Activated CD4-positive, alpha-beta memory T cell treated with anti-CD3 and anti-CD28 coated beads, Interleukin-2, amount 10 ng/mL, durations not matched to agents 7 days and 5 days (primary cell): ENCODE measurements at regions not wholly inside any gene's neighbourhood (a gene's known extent, or its start where the extent isn't known, plus 50 kb on each side); places are given as distances from the start of the nearest gene placed in this dataset.

Experiments used
- CTCF ChIA-PET: fragments of 350-600 bp; sonication (Branson Sonifier 250); formaldehyde crosslinking; loops from one replicate; lab custom pipeline; 2021; ENCODE audit warnings: antibody characterized with exemption, inconsistent platforms; lab: Charles Lee
- POLR2A ChIA-PET: fragments of 350-600 bp; sonication (Branson Sonifier 250); formaldehyde crosslinking; loops from one replicate; lab custom pipeline; 2021; ENCODE audit warnings: antibody characterized with exemption; lab: Charles Lee
- DNase-seq: peaks from one replicate; pipeline ENCODE4 v3.0.0-alpha.2; 2020
- H3K27ac Mint-ChIP-seq: one replicate; pipeline ENCODE4 v1.8.0; 2021; ENCODE audit warnings: mild to moderate bottlenecking, mixed read lengths
- H3K27me3 Mint-ChIP-seq: one replicate; pipeline ENCODE4 v1.8.0; 2021; ENCODE audit warnings: mixed read lengths
- H3K36me3 Mint-ChIP-seq: one replicate; pipeline ENCODE4 v1.8.0; 2021; ENCODE audit warnings: low read depth, mixed read lengths
- H3K4me1 Mint-ChIP-seq: one replicate; pipeline ENCODE4 v1.8.0; 2021; ENCODE audit warnings: mixed read lengths
- H3K4me3 Mint-ChIP-seq: one replicate; pipeline ENCODE4 v1.8.0; 2021; ENCODE audit warnings: mild to moderate bottlenecking, mixed read lengths
- H3K9me3 Mint-ChIP-seq: one replicate; pipeline ENCODE4 v1.8.0; 2021; ENCODE audit warnings: mixed read lengths

DNA sequence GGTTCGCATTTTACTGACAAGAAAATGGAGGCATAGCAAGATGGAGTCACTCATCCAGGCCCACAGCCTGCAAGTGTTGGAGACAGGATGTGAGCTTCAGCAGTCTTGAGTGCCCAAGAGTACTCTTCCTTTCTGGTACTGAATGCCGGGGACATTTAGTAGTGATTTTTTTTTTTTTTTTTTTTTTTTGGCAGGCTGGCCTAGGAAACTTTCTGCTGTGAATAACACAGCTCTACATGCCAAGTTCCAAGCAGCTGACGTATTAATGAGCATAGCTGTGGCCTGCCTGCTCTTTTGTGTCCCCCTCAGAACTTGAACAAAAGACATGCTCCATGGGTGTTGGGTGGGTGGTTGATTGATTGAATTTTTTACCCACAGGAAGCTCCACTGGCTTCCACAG lies 195.5 kb upstream of the CADM1 start:
- POLR2A ChIA-PET = no interaction called here

GRCh38 chr11:115699326-115699725 lies 195.1 kb upstream of the CADM1 start:
- Mint-ChIP-seq H3K4me1 (no peaks in the 10 kb centered on the region), H3K27me3 (no peaks in the 10 kb centered on the region), H3K9me3 (no peaks in the 10 kb centered on the region), H3K27ac (no peak overlapping the region), H3K4me3 (no peak overlapping the region), H3K36me3 (no peaks in the 10 kb centered on the region)
- no peak for DNase-seq
- POLR2A ChIA-PET = no interaction called here
- CTCF ChIA-PET = no interaction called here

More for the DNA sequence above, 195.5 kb upstream of the CADM1 start:
- H3K4me1 Mint-ChIP-seq = no peaks in the 10 kb centered on the region
- CTCF ChIA-PET = interaction anchor here (0.9 kb wide), 1 partner anchor 9 kb away, joined by 3 read pairs; no protein-coding TSS in a partner anchor
- peaks cover 1% of the 10 kb centered on the region for H3K27me3 Mint-ChIP-seq
- DNase-seq = no peak
- no peaks in the 10 kb centered on the region for H3K9me3 Mint-ChIP-seq
- H3K36me3 Mint-ChIP-seq = no peaks in the 10 kb centered on the region
- no peak overlapping the region for H3K4me3 Mint-ChIP-seq
- H3K27ac Mint-ChIP-seq = no peak overlapping the region

GRCh38 chr11:115698243-115698642 lies 194.0 kb upstream of the CADM1 start:
- ChIA-PET POLR2A (no interaction called here), CTCF (no interaction called here)
- H3K27ac Mint-ChIP-seq = no peak overlapping the region
- H3K4me1 Mint-ChIP-seq = no peaks in the 10 kb centered on the region
- H3K27me3 Mint-ChIP-seq = no peaks in the 10 kb centered on the region
- no peaks in the 10 kb centered on the region for H3K9me3 Mint-ChIP-seq
- DNase-seq = no peak
- H3K4me3 Mint-ChIP-seq = no peak overlapping the region
- H3K36me3 Mint-ChIP-seq = no peaks in the 10 kb centered on the region

DNA sequence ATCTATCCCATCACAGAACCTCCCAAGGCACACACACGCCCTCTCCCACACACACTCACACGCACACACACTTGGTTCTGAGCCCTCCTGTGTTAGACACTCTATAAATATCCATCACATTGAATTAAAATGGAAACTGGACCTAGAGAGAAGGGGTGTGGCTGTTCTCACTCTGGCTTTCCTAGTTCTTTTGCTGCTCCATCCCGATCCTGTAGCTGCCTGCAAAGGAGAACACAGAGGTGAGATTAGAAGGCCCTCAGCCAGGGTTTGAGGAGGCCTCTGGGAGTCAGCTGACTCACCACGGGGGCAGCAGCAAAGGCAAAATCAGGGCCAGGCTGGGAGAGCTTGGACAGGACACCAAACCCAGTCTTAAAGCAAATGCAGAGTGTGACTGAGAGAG lies 192.3 kb upstream of the CADM1 start:
- Mint-ChIP-seq H3K36me3 (no peaks in the 10 kb centered on the region), H3K27ac (no peak overlapping the region), H3K27me3 (no peaks in the 10 kb centered on the region), H3K4me3 (no peak overlapping the region), H3K9me3 (no peaks in the 10 kb centered on the region), H3K4me1 (no peaks in the 10 kb centered on the region)
- ChIA-PET CTCF (no interaction called here), POLR2A (no interaction called here)
- no peak for DNase-seq

- no peak overlapping the region for H3K27ac Mint-ChIP-seq
- no peaks in the 10 kb centered on the region for H3K27me3 Mint-ChIP-seq
- H3K36me3 Mint-ChIP-seq = no peaks in the 10 kb centered on the region
- ChIA-PET CTCF (no interaction called here), POLR2A (no interaction called here)
- no peak overlapping the region for H3K4me3 Mint-ChIP-seq
- DNase-seq = no peak
- H3K9me3 Mint-ChIP-seq = no peaks in the 10 kb centered on the region
- no peaks in the 10 kb centered on the region for H3K4me1 Mint-ChIP-seq
Measured at GRCh38 chr11:115695677-115696364, 191.6 kb upstream of the CADM1 start.

GRCh38 chr11:115693002-115693401 lies 188.8 kb upstream of the CADM1 start:
- H3K4me3 Mint-ChIP-seq = no peak overlapping the region
- H3K27me3 Mint-ChIP-seq = no peaks in the 10 kb centered on the region
- DNase-seq = no peak
- H3K4me1 Mint-ChIP-seq = no peaks in the 10 kb centered on the region
- no peak overlapping the region for H3K27ac Mint-ChIP-seq
- ChIA-PET CTCF (no interaction called here), POLR2A (no interaction called here)
- H3K36me3 Mint-ChIP-seq = no peaks in the 10 kb centered on the region
- H3K9me3 Mint-ChIP-seq = no peaks in the 10 kb centered on the region

DNA sequence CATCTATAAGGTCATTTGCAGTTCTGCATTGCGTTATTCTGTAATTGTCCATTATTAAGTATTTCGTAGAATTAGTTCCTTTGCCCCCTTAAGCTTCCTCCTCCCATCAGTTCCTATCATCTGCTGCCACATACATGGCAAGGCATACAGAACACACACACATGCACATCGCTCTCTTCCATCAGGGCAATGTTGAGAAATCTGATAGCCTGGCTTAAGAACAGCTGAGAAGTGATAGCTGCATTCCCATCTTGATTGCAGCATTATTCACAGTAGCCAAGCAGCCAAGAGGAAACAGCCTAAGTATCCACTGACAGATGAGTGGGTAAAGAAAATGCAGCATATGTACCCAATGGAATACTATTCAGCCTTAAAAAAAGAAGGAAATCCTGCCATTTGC lies 186.8 kb upstream of the CADM1 start:
- DNase-seq = no peak
- CTCF ChIA-PET = interaction anchor here (1.2 kb wide), 1 partner anchor 9 kb away, joined by 3 read pairs; no protein-coding TSS in a partner anchor
- no peak overlapping the region for H3K4me3 Mint-ChIP-seq
- H3K9me3 Mint-ChIP-seq = no peaks in the 10 kb centered on the region
- no peaks in the 10 kb centered on the region for H3K36me3 Mint-ChIP-seq
- POLR2A ChIA-PET = no interaction called here
- H3K27ac Mint-ChIP-seq = no peak overlapping the region
- no peaks in the 10 kb centered on the region for H3K4me1 Mint-ChIP-seq
- no peaks in the 10 kb centered on the region for H3K27me3 Mint-ChIP-seq

DNA sequence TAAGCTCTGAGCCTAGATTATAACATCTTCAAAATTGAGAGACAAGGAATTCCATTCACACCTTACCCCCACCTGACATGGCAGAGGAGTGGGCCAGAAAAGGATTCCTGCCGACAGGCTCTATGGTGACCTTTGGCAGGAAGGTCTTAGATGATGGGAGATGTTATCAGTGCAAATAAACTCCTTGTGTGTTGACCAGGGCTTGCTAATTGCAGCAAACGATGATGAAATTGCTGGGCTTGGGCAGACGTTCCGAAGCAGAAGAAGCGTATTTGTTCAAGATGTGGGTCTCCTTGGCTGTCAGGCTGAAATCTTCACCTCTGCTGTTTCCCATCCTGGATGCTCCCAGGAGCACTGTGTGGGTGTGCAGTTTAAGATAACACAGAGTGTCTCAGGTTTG lies 183.7 kb upstream of the CADM1 start:
- no peak overlapping the region for H3K4me3 Mint-ChIP-seq
- no peaks in the 10 kb centered on the region for H3K27me3 Mint-ChIP-seq
- ChIA-PET POLR2A (no interaction called here), CTCF (no interaction called here)
- no peaks in the 10 kb centered on the region for H3K4me1 Mint-ChIP-seq
- H3K36me3 Mint-ChIP-seq = no peaks in the 10 kb centered on the region
- no peaks in the 10 kb centered on the region for H3K9me3 Mint-ChIP-seq
- no peak overlapping the region for H3K27ac Mint-ChIP-seq
- DNase-seq = no peak

DNA sequence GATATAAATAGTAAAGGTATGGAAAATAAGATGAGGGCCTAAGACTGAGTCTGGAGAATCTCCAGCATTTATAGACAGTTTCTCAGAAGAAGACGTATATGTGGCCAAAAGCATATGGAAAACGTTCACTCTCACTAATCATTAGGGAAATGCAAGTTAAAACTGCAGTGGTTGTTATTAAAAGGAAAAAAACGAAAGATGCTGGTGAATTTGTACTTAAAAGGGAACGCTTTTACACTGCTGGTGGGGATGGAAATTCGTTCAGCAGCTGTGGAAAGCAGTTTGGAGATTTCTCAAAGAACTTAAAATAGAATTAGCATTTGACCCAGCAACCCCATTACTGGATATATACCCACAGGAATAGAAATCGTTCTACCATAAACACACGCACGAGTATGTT lies 180.5 kb upstream of the CADM1 start:
- Mint-ChIP-seq H3K9me3 (no peaks in the 10 kb centered on the region), H3K27ac (no peak overlapping the region), H3K27me3 (no peaks in the 10 kb centered on the region), H3K36me3 (no peaks in the 10 kb centered on the region), H3K4me1 (no peaks in the 10 kb centered on the region), H3K4me3 (no peak overlapping the region)
- ChIA-PET POLR2A (no interaction called here), CTCF (no interaction called here)
- DNase-seq = no peak

- no peaks in the 10 kb centered on the region for H3K9me3 Mint-ChIP-seq
- H3K27me3 Mint-ChIP-seq = no peaks in the 10 kb centered on the region
- H3K4me1 Mint-ChIP-seq = no peaks in the 10 kb centered on the region
- POLR2A ChIA-PET = no interaction called here
- no peak overlapping the region for H3K4me3 Mint-ChIP-seq
- H3K36me3 Mint-ChIP-seq = no peaks in the 10 kb centered on the region
- CTCF ChIA-PET = no interaction called here
- no peak overlapping the region for H3K27ac Mint-ChIP-seq
- DNase-seq = no peak
Measured at GRCh38 chr11:115684135-115684534, 179.9 kb upstream of the CADM1 start.

- ChIA-PET POLR2A (no interaction called here), CTCF (no interaction called here)
- no peak overlapping the region for H3K27ac Mint-ChIP-seq
- no peaks in the 10 kb centered on the region for H3K27me3 Mint-ChIP-seq
- H3K36me3 Mint-ChIP-seq = no peaks in the 10 kb centered on the region
- H3K4me1 Mint-ChIP-seq = no peaks in the 10 kb centered on the region
- DNase-seq = no peak
- H3K9me3 Mint-ChIP-seq = no peaks in the 10 kb centered on the region
- H3K4me3 Mint-ChIP-seq = no peak overlapping the region
Measured at GRCh38 chr11:115682888-115683287, 178.7 kb upstream of the CADM1 start.

GRCh38 chr11:115682101-115682500 lies 177.9 kb upstream of the CADM1 start:
- CTCF ChIA-PET = no interaction called here
- H3K9me3 Mint-ChIP-seq = no peaks in the 10 kb centered on the region

GRCh38 chr11:115679945-115680344 lies 175.7 kb upstream of the CADM1 start:
- H3K4me1 Mint-ChIP-seq = no peaks in the 10 kb centered on the region
- DNase-seq = no peak
- no peaks in the 10 kb centered on the region for H3K27me3 Mint-ChIP-seq
- CTCF ChIA-PET = no interaction called here
- POLR2A ChIA-PET = no interaction called here
- no peak overlapping the region for H3K27ac Mint-ChIP-seq
- no peaks in the 10 kb centered on the region for H3K36me3 Mint-ChIP-seq
- no peaks in the 10 kb centered on the region for H3K9me3 Mint-ChIP-seq
- no peak overlapping the region for H3K4me3 Mint-ChIP-seq

More at GRCh38 chr11:115682101-115682500, 177.9 kb upstream of the CADM1 start:
- no peak overlapping the region for H3K4me3 Mint-ChIP-seq
- no peaks in the 10 kb centered on the region for H3K4me1 Mint-ChIP-seq
- DNase-seq = no peak
- no peaks in the 10 kb centered on the region for H3K27me3 Mint-ChIP-seq
- H3K36me3 Mint-ChIP-seq = no peaks in the 10 kb centered on the region
- no peak overlapping the region for H3K27ac Mint-ChIP-seq
- POLR2A ChIA-PET = no interaction called here

DNA sequence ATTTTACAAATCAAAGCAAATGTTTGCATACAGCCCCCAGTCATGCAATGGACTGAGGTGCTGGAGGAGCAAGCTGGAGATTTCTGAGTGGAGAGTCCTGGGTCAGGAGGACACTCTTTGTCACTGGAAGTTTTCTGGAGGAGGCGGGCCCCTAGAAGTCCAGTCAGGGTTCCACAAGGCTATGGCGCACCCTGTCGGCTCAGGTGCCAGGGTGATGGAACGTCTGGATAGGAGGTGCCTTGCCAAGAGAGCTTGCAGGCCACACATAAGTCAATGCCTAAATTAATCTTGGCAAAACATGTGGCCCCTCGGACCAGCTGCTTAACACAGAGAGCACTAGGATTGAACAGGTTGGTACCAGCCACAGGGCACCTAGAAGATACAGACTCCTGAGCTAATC lies 174.7 kb upstream of the CADM1 start:
- no peak for DNase-seq
- POLR2A ChIA-PET = no interaction called here
- no peak overlapping the region for H3K4me3 Mint-ChIP-seq
- H3K36me3 Mint-ChIP-seq = no peaks in the 10 kb centered on the region
- H3K4me1 Mint-ChIP-seq = no peaks in the 10 kb centered on the region
- H3K9me3 Mint-ChIP-seq = no peaks in the 10 kb centered on the region
- no peaks in the 10 kb centered on the region for H3K27me3 Mint-ChIP-seq
- CTCF ChIA-PET = no interaction called here
- no peak overlapping the region for H3K27ac Mint-ChIP-seq
